NT2/D1 (cell line): ENCODE measurements at regions not wholly inside any gene's neighbourhood (a gene's known extent, or its start where the extent isn't known, plus 50 kb on each side); places are given as distances from the start of the nearest gene placed in this dataset.
"Not testable (repeated sequence)": the region's sequence is repeated elsewhere in the genome, so short reads cannot be mapped to it uniquely, and the experiment has no call there.

ENCODE experiments used
- DNase-seq: peaks from one replicate; pipeline ENCODE4 v3.0.0-alpha.2; 2011; ENCODE audit warnings: low read depth, low spot score
- H3K27me3 ChIP-seq: 2 replicates; pipeline ENCODE4 v1.6.0; 2011; ENCODE audit warnings: mild to moderate bottlenecking; ENCODE audit not compliant: insufficient read length, insufficient read depth
- H3K36me3 ChIP-seq: 2 replicates; pipeline ENCODE4 v1.6.1; 2011; ENCODE audit warnings: mild to moderate bottlenecking, low read length, mixed read lengths; ENCODE audit not compliant: insufficient read depth, insufficient read length
- H3K4me1 ChIP-seq: 2 replicates; pipeline ENCODE4 v1.5.1; 2011; ENCODE audit not compliant: insufficient read depth, insufficient read length
- H3K4me3 ChIP-seq: 2 replicates; pipeline ENCODE4 v1.5.1; 2011; ENCODE audit warnings: low read depth; ENCODE audit not compliant: insufficient read length
- H3K9ac ChIP-seq: 2 replicates; pipeline ENCODE4 v1.6.0; 2011; ENCODE audit warnings: low read depth; ENCODE audit not compliant: insufficient read length
- H3K9me3 ChIP-seq: 2 replicates; pipeline ENCODE4 v1.5.1; 2011; ENCODE audit warnings: mild to moderate bottlenecking, low read length; ENCODE audit not compliant: insufficient read depth
- SUZ12 ChIP-seq: IDR thresholded peaks from 2 replicates; pipeline ENCODE4 v1.6.1; 2011; ENCODE audit not compliant: insufficient read length, insufficient read depth; ENCODE audit errors: extremely low read depth
- YY1 ChIP-seq: IDR thresholded peaks from 2 replicates; pipeline ENCODE4 v1.6.1; 2011; ENCODE audit not compliant: insufficient read length, insufficient read depth
- ZNF274 ChIP-seq: IDR thresholded peaks from 2 replicates; pipeline ENCODE4 v1.6.1; 2011; ENCODE audit warnings: mild to moderate bottlenecking, low read depth, low read length

DNA sequence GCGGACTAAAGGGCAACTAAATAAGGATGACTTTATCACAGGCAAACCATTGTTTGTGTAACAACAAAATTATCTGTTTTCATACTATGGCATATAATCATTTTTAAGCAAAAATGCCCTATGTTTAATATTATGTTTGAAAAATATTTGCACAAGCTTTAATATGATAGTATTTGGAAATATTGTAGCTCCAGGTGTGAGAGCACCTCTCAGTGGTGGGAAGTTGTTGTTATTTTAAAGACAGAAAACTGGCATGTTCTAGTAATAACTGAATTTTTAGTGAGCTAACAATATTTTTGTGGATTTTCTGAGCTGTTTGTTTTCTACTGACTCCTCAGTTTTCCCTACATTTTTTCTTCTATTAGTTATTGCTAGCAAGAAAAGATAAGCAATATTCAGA, 578.8 kb downstream of the KCNT2 start:
- H3K9me3 ChIP-seq: no peaks in the 10 kb centered on the region
- TF ChIP-seq SUZ12: no peak
- TF ChIP-seq YY1: no peak
- no peak for TF ChIP-seq ZNF274
- no peak overlapping the region for H3K4me3 ChIP-seq
- no peaks in the 10 kb centered on the region for H3K27me3 ChIP-seq
- H3K36me3 ChIP-seq: no peaks in the 10 kb centered on the region
- H3K4me1 ChIP-seq: no peaks in the 10 kb centered on the region
- DNase-seq: no peak
- no peak overlapping the region for H3K9ac ChIP-seq

DNA sequence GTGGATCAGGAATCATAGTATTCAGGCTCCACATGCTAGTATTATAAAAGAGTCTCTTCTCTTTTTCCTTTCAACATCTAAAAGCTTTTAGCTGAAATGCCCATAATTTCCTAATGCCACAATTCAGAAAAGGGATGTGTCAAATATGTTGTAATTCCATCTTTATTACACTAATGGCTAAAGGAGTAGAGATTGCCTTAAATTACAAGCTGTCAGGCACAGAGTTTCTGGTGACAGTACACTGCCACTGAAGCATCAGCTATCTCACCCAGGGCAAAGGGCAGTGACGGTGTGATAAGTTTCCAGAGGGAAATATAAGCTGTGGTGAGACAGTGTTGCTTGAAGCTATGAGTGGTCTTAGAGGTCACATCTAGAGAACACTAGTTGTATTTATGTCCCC, 581.1 kb downstream of the KCNT2 start:
- H3K27me3 ChIP-seq: no peaks in the 10 kb centered on the region
- no peaks in the 10 kb centered on the region for H3K9me3 ChIP-seq
- H3K9ac ChIP-seq: no peak overlapping the region
- H3K4me1 ChIP-seq: no peaks in the 10 kb centered on the region
- no peaks in the 10 kb centered on the region for H3K36me3 ChIP-seq
- DNase-seq: no peak
- H3K4me3 ChIP-seq: no peak overlapping the region
- TF ChIP-seq ZNF274: no peak
- TF ChIP-seq SUZ12: no peak
- TF ChIP-seq YY1: no peak

- not testable (repeated sequence) for H3K4me1 ChIP-seq, H3K27me3 ChIP-seq, H3K36me3 ChIP-seq, H3K4me3 ChIP-seq, H3K9ac ChIP-seq, H3K9me3 ChIP-seq, DNase-seq
Observed at GRCh38 chr1:196021174-196021573, 587.1 kb downstream of the KCNT2 start.

GRCh38 chr1:196009362-196009761, 598.9 kb downstream of the KCNT2 start:
- H3K36me3 ChIP-seq: no peaks in the 10 kb centered on the region
- no peak overlapping the region for H3K9ac ChIP-seq
- no peak for DNase-seq
- no peak overlapping the region for H3K4me3 ChIP-seq
- no peaks in the 10 kb centered on the region for H3K27me3 ChIP-seq
- H3K4me1 ChIP-seq: no peaks in the 10 kb centered on the region
- H3K9me3 ChIP-seq: no peaks in the 10 kb centered on the region; the same call in 1 of the 2 replicates
- TF ChIP-seq SUZ12: no peak
- TF ChIP-seq ZNF274: no peak
- TF ChIP-seq YY1: no peak

DNA sequence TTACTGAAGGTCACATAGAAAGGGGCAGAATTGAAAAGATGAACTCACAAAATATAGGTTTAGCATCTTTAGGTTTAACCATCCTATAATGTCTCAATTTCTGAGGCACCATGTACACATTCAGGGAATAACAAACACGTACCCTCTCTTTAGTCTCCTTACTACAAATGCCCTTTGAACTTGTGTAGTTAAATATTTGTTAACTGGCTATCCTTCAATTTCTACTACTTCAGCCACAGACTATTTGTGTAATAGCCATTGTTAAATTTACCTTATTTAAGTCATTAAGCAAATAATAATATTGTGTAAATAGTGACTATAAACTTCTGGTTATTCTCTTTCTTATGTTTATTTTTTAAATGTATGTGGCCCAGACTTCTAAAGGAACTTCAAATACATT, 600.5 kb downstream of the KCNT2 start:
- Histone ChIP-seq H3K27me3 (no peaks in the 10 kb centered on the region), H3K9ac (no peak overlapping the region), H3K4me3 (no peak overlapping the region), H3K4me1 (no peaks in the 10 kb centered on the region), H3K9me3 (no peaks in the 10 kb centered on the region; the same call in 1 of the 2 replicates), H3K36me3 (no peaks in the 10 kb centered on the region)
- no peak for TF ChIP-seq SUZ12
- no peak for TF ChIP-seq ZNF274
- no peak for TF ChIP-seq YY1
- DNase-seq: no peak

DNA sequence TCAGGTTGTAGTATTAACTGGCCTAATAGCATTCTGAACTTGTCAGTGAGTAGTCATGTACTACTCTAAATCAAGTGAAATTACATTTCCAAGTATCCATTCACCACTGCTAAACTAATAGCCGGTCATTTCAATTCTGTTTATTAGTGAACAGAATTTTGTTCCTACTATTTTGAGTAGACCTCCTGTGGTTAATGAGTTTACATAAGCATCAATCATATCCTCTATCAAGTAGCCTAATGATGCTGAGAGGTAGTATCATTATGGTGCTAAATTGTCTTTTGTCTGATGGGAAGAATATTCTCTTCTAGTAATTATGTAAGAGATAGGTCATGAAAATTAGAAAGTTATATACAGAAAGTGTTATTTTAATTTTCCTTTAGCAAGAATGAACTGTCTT, 602.8 kb downstream of the KCNT2 start:
- no peak for DNase-seq
- TF ChIP-seq ZNF274 (no peak), YY1 (no peak), SUZ12 (no peak)
- H3K4me1 ChIP-seq: no peaks in the 10 kb centered on the region
- H3K9ac ChIP-seq: no peak overlapping the region
- H3K4me3 ChIP-seq: no peak overlapping the region
- H3K9me3 ChIP-seq: no peaks in the 10 kb centered on the region; the same call in 1 of the 2 replicates
- H3K36me3 ChIP-seq: no peaks in the 10 kb centered on the region
- H3K27me3 ChIP-seq: no peaks in the 10 kb centered on the region

GRCh38 chr1:196004388-196004787, 603.9 kb downstream of the KCNT2 start:
- DNase-seq, H3K27me3 ChIP-seq, H3K9ac ChIP-seq, H3K36me3 ChIP-seq, H3K9me3 ChIP-seq, H3K4me3 ChIP-seq, H3K4me1 ChIP-seq: not testable (repeated sequence)

- Histone ChIP-seq H3K4me3 (no peak overlapping the region), H3K9me3 (no peaks in the 10 kb centered on the region; the same call in 1 of the 2 replicates), H3K36me3 (no peaks in the 10 kb centered on the region), H3K9ac (no peak overlapping the region), H3K27me3 (no peaks in the 10 kb centered on the region), H3K4me1 (no peaks in the 10 kb centered on the region)
- no peak for DNase-seq
- TF ChIP-seq ZNF274 (no peak), YY1 (no peak), SUZ12 (no peak)
Observed at GRCh38 chr1:196002906-196003305, 605.3 kb downstream of the KCNT2 start.

GRCh38 chr1:196002296-196002695, 605.9 kb downstream of the KCNT2 start:
- DNase-seq, H3K9ac ChIP-seq, H3K27me3 ChIP-seq: not testable (repeated sequence)

More at GRCh38 chr1:196002296-196002695, 605.9 kb downstream of the KCNT2 start:
- H3K36me3 ChIP-seq, H3K4me3 ChIP-seq, H3K9me3 ChIP-seq, H3K4me1 ChIP-seq: not testable (repeated sequence)
